Trophoblast cell (in vitro differentiated cells and primary cell): ENCODE measurements at regions not wholly inside any gene's neighbourhood (a gene's known extent, or its start where the extent isn't known, plus 50 kb on each side); places are given as distances from the start of the nearest gene placed in this dataset.

Experiments
- DNase-seq, 2 donors: peaks; one replicate each; pipeline ENCODE4 v3.0.0-alpha.2; 2016
- H2AFZ ChIP-seq: 2 replicates; pipeline ENCODE4 v1.6.1; 2013; ENCODE audit warnings: low read length, moderate library complexity, mild to moderate bottlenecking; ENCODE audit not compliant: insufficient read depth, poor library complexity
- H2AK5ac ChIP-seq: 2 replicates; pipeline ENCODE4 v1.6.1; 2013; ENCODE audit warnings: mild to moderate bottlenecking, low read length
- H2BK120ac ChIP-seq: 2 replicates; pipeline ENCODE4 v1.6.1; 2013; ENCODE audit warnings: low read length, mild to moderate bottlenecking, moderate library complexity; ENCODE audit not compliant: insufficient read depth, poor library complexity
- H2BK12ac ChIP-seq: 2 replicates; pipeline ENCODE4 v1.6.1; 2013; ENCODE audit warnings: mild to moderate bottlenecking, low read length, moderate library complexity
- H2BK5ac ChIP-seq: 2 replicates; pipeline ENCODE4 v1.6.1; 2013; ENCODE audit warnings: low read length, low read depth, moderate library complexity, mild to moderate bottlenecking; ENCODE audit not compliant: poor library complexity
- H3K14ac ChIP-seq: 2 replicates; pipeline ENCODE4 v1.6.1; 2013; ENCODE audit warnings: mild to moderate bottlenecking, low read length
- H3K18ac ChIP-seq: 2 replicates; pipeline ENCODE4 v1.6.1; 2013; ENCODE audit warnings: mild to moderate bottlenecking, low read length
- H3K23ac ChIP-seq: 2 replicates; pipeline ENCODE4 v1.6.1; 2013; ENCODE audit warnings: low read length
- H3K27ac ChIP-seq: 2 replicates; pipeline ENCODE4 v1.5.1; 2013; ENCODE audit warnings: low read depth, mild to moderate bottlenecking, inconsistent platforms, low read length, moderate library complexity
- H3K27me3 ChIP-seq: 2 replicates; pipeline ENCODE4 v1.6.1; 2013; ENCODE audit warnings: inconsistent platforms, mild to moderate bottlenecking, low read length, moderate library complexity; ENCODE audit not compliant: insufficient read depth
- H3K36me3 ChIP-seq, 2 experiments: 1 replicate in 1 of 2; 2 replicates in 1 of 2; pipeline ENCODE4 v1.6.1; 2013; ENCODE audit warnings: low read length in 2 of 2, mild to moderate bottlenecking in 2 of 2, moderate library complexity in 1 of 2; ENCODE audit not compliant: insufficient read depth in 2 of 2, control insufficient read depth in 1 of 2
- H3K4ac ChIP-seq: 2 replicates; pipeline ENCODE4 v1.6.1; 2013; ENCODE audit warnings: low read depth, mild to moderate bottlenecking, low read length, moderate library complexity
- H3K4me1 ChIP-seq, 2 experiments: 1 replicate in 1 of 2; 2 replicates in 1 of 2; pipeline ENCODE4 v1.6.1; 2013; ENCODE audit warnings: low read length in 2 of 2, mild to moderate bottlenecking in 2 of 2, moderate library complexity in 1 of 2; ENCODE audit not compliant: insufficient read depth in 2 of 2, control insufficient read depth in 1 of 2
- H3K4me2 ChIP-seq: 2 replicates; pipeline ENCODE4 v1.6.1; 2013; ENCODE audit warnings: inconsistent platforms, mild to moderate bottlenecking, low read length, moderate library complexity
- H3K4me3 ChIP-seq: 2 replicates; pipeline ENCODE4 v1.5.1; 2013; ENCODE audit warnings: mild to moderate bottlenecking, low read depth, low read length, inconsistent platforms
- H3K79me1 ChIP-seq: one replicate; pipeline ENCODE4 v1.6.1; 2013; ENCODE audit warnings: low read length
- H3K79me2 ChIP-seq: 2 replicates; pipeline ENCODE4 v1.6.1; 2013; ENCODE audit warnings: low read length, mild to moderate bottlenecking; ENCODE audit not compliant: control insufficient read depth, insufficient read depth, poor library complexity
- H3K9ac ChIP-seq: 2 replicates; pipeline ENCODE4 v1.6.1; 2013; ENCODE audit warnings: mild to moderate bottlenecking, low read length
- H3K9me3 ChIP-seq: 2 replicates; pipeline ENCODE4 v1.6.1; 2013; ENCODE audit warnings: low read depth, mild to moderate bottlenecking, control low read depth, inconsistent platforms, low read length; ENCODE audit not compliant: insufficient read depth
- H4K12ac ChIP-seq: 2 replicates; pipeline ENCODE4 v1.6.1; 2013; ENCODE audit warnings: low read depth, mild to moderate bottlenecking, low read length, moderate library complexity
- H4K8ac ChIP-seq: 2 replicates; pipeline ENCODE4 v1.6.1; 2013; ENCODE audit warnings: low read depth, mild to moderate bottlenecking, low read length, moderate library complexity
- H4K91ac ChIP-seq: one replicate; pipeline ENCODE4 v1.6.1; 2013; ENCODE audit warnings: low read depth, mild to moderate bottlenecking, low read length, moderate library complexity
- WGBS: extraction: QIAGEN DNeasy Blood & Tissue Kit; methylation state at CpG from one replicate; pipeline ENCODE4 v1.1.7; 2013; ENCODE audit warnings: missing lambda C conversion rate; ENCODE audit not compliant: insufficient read length, insufficient coverage; ENCODE audit errors: extremely low coverage; 5-methylcytosine and 5-hydroxymethylcytosine counted together

DNA sequence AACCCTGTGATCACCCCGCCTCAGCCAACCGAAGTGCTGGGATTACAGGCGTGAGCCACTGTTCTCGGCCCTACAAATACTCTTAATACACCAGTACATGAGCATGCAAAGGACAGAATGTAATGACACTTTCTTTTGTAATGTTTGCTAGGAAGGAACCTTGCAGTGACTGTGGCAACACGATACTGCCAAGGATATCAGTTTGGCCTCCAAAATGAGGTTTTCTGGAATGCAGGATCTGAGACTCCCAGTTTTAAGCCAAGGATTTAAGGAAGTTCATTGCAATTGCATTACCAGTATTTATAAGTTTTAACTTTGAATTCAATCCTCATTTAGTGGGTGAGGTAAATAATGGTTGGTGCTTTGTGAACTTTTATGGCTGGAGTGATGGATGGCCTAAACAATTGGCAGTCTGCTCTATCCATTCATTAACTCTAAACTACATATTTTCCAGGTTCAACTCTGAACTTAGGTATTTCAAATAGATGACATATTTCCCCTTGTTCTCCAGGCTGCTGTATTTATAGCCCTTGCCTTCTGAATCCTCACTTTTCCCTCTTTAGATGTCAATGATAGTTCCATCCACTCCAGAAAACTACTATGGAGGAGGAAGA, 330.3 kb downstream of the C11orf87 start:
- no peaks in the 10 kb centered on the region for H3K36me3 ChIP-seq
- H3K4me3 ChIP-seq: no peak overlapping the region
- H3K9me3 ChIP-seq: no peaks in the 10 kb centered on the region
- no peak overlapping the region for H4K8ac ChIP-seq
- H3K18ac ChIP-seq: no peak overlapping the region
- no peak overlapping the region for H3K27ac ChIP-seq
- DNase-seq: no peak
- H3K9ac ChIP-seq: no peak overlapping the region
- H2BK120ac ChIP-seq: no peak overlapping the region
- WGBS: no CpG with 5 or more reads among the region's 5 CpGs
- H3K27me3 ChIP-seq: no peaks in the 10 kb centered on the region
- no peak overlapping the region for H3K4me2 ChIP-seq
- no peak overlapping the region for H4K12ac ChIP-seq
- H2BK5ac ChIP-seq: no peak overlapping the region
- no peak overlapping the region for H3K23ac ChIP-seq
- no peak overlapping the region for H2AK5ac ChIP-seq
- no peak overlapping the region for H3K14ac ChIP-seq
- no peak overlapping the region for H4K91ac ChIP-seq
- no peak overlapping the region for H3K4ac ChIP-seq
- no peaks in the 10 kb centered on the region for H3K79me1 ChIP-seq
- H3K79me2 ChIP-seq: no peaks in the 10 kb centered on the region
- H2AFZ ChIP-seq: no peak overlapping the region
- no peaks in the 10 kb centered on the region for H3K4me1 ChIP-seq
- H2BK12ac ChIP-seq: no peak overlapping the region

DNA sequence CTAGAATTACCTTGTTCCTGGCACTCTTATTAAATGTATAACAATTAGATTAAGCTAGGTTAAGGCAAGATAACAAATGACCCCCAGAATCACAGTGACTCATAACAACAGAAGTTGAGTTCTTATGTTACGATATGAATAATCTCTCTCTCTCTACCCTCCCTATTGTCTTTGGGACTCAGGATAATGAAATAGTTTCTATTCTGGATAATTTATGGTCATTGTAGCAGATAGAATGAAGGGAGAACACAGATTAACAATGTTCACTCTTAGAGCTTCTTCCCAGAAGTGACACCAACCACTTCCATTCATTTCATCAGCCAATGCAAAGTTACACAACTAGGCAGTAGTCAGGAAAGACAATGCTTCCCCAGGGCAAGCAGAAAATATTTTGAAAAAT, 334.5 kb downstream of the C11orf87 start:
- H3K18ac ChIP-seq: no peak overlapping the region
- no peaks in the 10 kb centered on the region for H3K79me2 ChIP-seq
- no peaks in the 10 kb centered on the region for H3K4me1 ChIP-seq
- no peak overlapping the region for H3K27ac ChIP-seq
- no peak overlapping the region for H2BK5ac ChIP-seq
- no peak overlapping the region for H3K23ac ChIP-seq
- H4K8ac ChIP-seq: no peak overlapping the region
- H3K27me3 ChIP-seq: no peaks in the 10 kb centered on the region
- no peak overlapping the region for H2BK120ac ChIP-seq
- H2AK5ac ChIP-seq: no peak overlapping the region
- no peak overlapping the region for H4K91ac ChIP-seq
- no peak overlapping the region for H3K4ac ChIP-seq
- H3K9ac ChIP-seq: no peak overlapping the region
- H3K14ac ChIP-seq: no peak overlapping the region
- H3K4me2 ChIP-seq: no peak overlapping the region
- no peaks in the 10 kb centered on the region for H3K79me1 ChIP-seq
- no peak overlapping the region for H4K12ac ChIP-seq
- H2BK12ac ChIP-seq: no peak overlapping the region
- H3K9me3 ChIP-seq: no peaks in the 10 kb centered on the region
- H3K4me3 ChIP-seq: no peak overlapping the region
- no peak overlapping the region for H2AFZ ChIP-seq
- DNase-seq: no peak
- no peaks in the 10 kb centered on the region for H3K36me3 ChIP-seq
- WGBS: no CpG with 5 or more reads among the region's 1 CpG

DNA sequence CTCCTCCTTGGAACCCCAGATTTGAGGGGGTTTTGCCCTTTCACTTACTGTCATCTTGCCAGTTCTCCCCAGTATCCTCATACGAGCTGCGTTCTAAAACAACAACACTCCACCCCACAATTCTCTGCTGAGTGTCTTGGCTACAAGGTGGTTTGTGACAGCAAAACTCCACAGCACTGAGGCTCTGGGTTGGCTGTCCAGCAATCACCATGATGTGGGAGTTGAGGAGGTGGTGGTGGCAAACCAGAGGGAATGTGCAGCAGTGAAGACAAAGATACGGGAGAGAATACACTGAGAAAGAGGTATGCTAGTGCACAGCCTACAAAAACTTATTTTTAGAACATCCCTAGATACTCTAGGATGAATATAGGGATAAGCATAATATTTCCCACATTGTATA, 335.0 kb downstream of the C11orf87 start:
- no peak overlapping the region for H3K18ac ChIP-seq
- no peak overlapping the region for H2AFZ ChIP-seq
- no peak overlapping the region for H2AK5ac ChIP-seq
- H3K27ac ChIP-seq: no peak overlapping the region
- no peak overlapping the region for H4K91ac ChIP-seq
- no peak overlapping the region for H4K8ac ChIP-seq
- no peak overlapping the region for H3K9ac ChIP-seq
- H2BK120ac ChIP-seq: no peak overlapping the region
- no peak overlapping the region for H3K23ac ChIP-seq
- H3K4me2 ChIP-seq: no peak overlapping the region
- H3K4me3 ChIP-seq: no peak overlapping the region
- H2BK5ac ChIP-seq: no peak overlapping the region
- no peaks in the 10 kb centered on the region for H3K36me3 ChIP-seq
- H3K79me2 ChIP-seq: no peaks in the 10 kb centered on the region
- H3K79me1 ChIP-seq: no peaks in the 10 kb centered on the region
- no peaks in the 10 kb centered on the region for H3K4me1 ChIP-seq
- WGBS: no CpG with 5 or more reads among the region's 3 CpGs
- no peak overlapping the region for H2BK12ac ChIP-seq
- no peak overlapping the region for H3K4ac ChIP-seq
- no peak overlapping the region for H4K12ac ChIP-seq
- H3K27me3 ChIP-seq: no peaks in the 10 kb centered on the region
- no peak overlapping the region for H3K14ac ChIP-seq
- no peak for DNase-seq
- H3K9me3 ChIP-seq: no peaks in the 10 kb centered on the region

DNA sequence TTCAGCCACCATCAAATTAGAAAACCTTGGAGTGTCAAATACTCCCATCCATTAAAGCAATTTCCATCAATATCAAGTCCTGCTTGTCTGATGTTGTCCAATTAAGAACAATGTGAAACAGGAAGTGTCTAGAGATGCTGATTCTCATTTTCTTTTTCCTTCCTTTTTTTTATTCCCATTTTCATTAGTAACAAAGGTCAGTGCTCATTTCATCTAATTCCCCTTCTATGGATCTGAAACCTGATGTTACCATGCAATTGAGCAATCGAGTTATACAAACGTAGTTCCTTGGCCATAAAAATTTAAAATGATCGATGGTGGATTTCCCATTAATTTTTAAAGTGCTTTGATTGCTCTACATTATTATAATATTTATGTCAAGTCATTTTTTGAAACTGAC, 330.6 kb upstream of the ZC3H12C start:
- WGBS: no CpG with 5 or more reads among the region's 3 CpGs
- H3K27ac ChIP-seq: no peak overlapping the region

More for the DNA sequence above, 330.6 kb upstream of the ZC3H12C start:
- no peak overlapping the region for H3K9ac ChIP-seq
- no peaks in the 10 kb centered on the region for H3K4me1 ChIP-seq
- no peak overlapping the region for H3K14ac ChIP-seq
- no peak overlapping the region for H2BK5ac ChIP-seq
- H4K12ac ChIP-seq: no peak overlapping the region
- H3K79me2 ChIP-seq: no peaks in the 10 kb centered on the region
- no peak overlapping the region for H3K23ac ChIP-seq
- no peak for DNase-seq
- H3K4me3 ChIP-seq: no peak overlapping the region
- no peak overlapping the region for H2AFZ ChIP-seq
- no peaks in the 10 kb centered on the region for H3K79me1 ChIP-seq
- H3K4ac ChIP-seq: no peak overlapping the region
- no peak overlapping the region for H3K18ac ChIP-seq
- H3K4me2 ChIP-seq: no peak overlapping the region
- H2BK120ac ChIP-seq: no peak overlapping the region
- H3K9me3 ChIP-seq: no peaks in the 10 kb centered on the region
- no peak overlapping the region for H2BK12ac ChIP-seq
- no peaks in the 10 kb centered on the region for H3K27me3 ChIP-seq
- H2AK5ac ChIP-seq: no peak overlapping the region
- no peaks in the 10 kb centered on the region for H3K36me3 ChIP-seq
- no peak overlapping the region for H4K91ac ChIP-seq
- H4K8ac ChIP-seq: no peak overlapping the region
